VCaP (cell line): ENCODE measurements at regions not wholly inside any gene's neighbourhood (a gene's known extent, or its start where the extent isn't known, plus 50 kb on each side); places are given as distances from the start of the nearest gene placed in this dataset.

ENCODE experiments used
- H3K27ac ChIP-seq: fragments of 450-650 bp; 2 replicates; pipeline ENCODE4 v1.5.1; 2017
- TF ChIP-seq, protein P1 (sequence below): fragments of 450-650 bp; conservative IDR thresholded peaks from 2 replicates; pipeline ENCODE4 v1.5.1; 2017; ENCODE audit warnings: mild to moderate bottlenecking, moderate library complexity

DNA sequence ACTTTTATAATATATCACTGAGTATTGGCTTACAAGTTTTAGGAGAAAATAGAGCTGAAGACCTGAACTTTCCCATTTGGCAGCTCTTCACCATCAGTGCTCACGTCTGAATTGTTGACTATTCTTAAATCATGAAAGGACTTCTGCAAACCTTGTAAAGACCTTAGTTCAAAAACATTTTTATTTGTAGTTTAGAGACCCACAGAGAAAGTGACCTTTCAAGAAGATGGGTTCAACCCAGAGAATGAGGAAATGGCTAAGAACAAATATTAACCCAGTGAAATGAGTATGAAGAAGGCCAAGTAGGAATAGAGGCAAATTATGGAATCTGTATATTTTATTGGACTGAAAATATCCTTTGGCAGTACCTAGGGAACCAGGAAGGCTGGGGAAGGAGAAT lies 1151.1 kb downstream of the GATA3 start:
- no peak overlapping the region for H3K27ac ChIP-seq
- TF ChIP-seq, protein P1, sequence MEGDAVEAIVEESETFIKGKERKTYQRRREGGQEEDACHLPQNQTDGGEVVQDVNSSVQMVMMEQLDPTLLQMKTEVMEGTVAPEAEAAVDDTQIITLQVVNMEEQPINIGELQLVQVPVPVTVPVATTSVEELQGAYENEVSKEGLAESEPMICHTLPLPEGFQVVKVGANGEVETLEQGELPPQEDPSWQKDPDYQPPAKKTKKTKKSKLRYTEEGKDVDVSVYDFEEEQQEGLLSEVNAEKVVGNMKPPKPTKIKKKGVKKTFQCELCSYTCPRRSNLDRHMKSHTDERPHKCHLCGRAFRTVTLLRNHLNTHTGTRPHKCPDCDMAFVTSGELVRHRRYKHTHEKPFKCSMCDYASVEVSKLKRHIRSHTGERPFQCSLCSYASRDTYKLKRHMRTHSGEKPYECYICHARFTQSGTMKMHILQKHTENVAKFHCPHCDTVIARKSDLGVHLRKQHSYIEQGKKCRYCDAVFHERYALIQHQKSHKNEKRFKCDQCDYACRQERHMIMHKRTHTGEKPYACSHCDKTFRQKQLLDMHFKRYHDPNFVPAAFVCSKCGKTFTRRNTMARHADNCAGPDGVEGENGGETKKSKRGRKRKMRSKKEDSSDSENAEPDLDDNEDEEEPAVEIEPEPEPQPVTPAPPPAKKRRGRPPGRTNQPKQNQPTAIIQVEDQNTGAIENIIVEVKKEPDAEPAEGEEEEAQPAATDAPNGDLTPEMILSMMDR = no peak

DNA sequence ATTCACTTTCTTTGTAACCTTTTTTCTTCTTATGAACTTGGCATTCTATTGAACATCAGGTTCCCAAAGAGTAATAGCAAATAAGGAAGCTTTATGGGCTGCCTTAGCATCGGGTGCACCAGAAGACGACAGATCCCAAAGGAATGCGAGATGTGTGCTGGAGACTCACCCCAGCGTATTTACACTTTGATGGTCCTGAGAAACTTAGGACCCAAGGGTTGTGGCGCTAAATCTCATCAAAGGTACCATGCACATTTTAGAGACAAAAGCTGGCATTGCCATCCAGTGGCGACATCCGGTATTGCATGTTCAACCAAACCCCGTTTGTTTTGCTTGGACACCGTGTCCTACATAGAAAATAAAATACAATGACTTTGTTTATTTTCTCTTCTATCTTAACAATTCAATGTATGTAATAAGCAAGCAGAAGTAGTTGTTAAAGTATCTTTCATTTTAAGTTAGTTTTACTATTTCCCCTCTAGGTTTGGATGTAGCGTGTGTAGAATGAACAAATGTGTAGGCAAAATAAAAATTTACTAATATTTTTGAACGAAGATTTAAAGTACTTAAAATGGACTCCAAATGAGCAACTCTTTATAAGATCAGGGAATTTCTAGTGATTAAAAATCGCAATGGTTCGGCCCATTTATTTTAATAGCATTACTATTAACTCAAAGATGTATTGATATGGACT lies 1154.8 kb downstream of the GATA3 start:
- no peak overlapping the region for H3K27ac ChIP-seq
- TF ChIP-seq, protein P1 = peak; percentile 86

DNA sequence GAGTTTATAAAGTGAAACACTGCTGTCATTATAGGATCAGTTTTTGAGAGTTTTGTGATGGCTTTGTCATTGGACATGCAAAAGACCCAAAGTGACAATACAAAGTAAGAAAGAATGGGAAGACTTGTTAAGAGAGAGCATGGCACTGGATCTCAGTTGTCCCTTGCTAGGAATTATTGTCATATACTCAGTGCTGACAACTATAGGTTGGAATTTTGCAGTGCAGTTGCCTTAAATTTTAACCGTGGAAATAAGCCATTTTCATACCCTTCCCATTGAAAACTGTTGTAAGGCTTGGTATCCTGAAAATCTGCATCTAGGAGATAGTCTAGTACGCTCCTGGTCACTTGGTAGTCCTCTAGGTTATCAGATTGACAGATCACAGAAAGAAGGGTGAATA lies 1156.7 kb downstream of the GATA3 start:
- no peak overlapping the region for H3K27ac ChIP-seq
- TF ChIP-seq, protein P1 = peak; percentile 71

DNA sequence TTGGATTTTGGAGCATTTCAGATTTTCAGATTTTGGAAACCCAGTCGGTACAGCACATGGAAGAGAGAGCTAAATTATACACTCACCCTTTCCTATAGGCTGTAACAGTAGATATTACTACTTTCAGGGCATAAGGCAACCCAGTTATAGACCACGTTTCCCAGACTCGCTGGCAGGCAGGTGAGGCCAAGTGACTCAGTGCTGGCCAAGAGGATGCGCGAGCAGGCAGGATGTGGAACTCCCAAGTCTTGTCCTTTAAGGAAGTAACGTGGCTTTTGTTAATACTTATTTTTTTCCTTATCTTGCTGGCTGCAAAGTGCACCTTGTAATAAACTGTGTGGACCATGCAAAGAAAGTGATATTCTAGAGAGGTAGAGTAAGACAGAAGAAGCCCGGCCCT lies 1160.1 kb downstream of the GATA3 start:
- no peak overlapping the region for H3K27ac ChIP-seq
- TF ChIP-seq, protein P1 = no peak

DNA sequence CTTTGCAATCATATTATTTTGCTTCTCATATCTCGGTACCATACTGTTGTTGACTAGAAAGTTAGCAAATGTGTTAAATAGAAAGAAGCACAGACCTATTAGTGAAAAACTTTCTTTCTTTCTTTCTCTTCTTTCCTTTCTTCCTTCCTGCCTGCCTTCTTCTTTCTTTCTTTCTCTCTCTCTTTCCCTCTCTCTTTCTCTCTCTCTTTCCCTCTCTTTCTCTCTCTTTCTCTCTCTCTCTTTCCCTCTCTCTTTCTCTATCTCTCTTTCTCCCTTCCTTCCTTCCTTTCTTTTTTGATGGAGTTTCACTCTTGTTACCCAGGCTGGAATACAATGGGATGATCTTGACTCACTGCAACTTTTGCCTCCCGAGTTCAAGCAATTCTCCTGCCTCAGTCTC lies 1160.6 kb downstream of the GATA3 start:
- TF ChIP-seq, protein P1 = no peak
- H3K27ac ChIP-seq = no peak overlapping the region

DNA sequence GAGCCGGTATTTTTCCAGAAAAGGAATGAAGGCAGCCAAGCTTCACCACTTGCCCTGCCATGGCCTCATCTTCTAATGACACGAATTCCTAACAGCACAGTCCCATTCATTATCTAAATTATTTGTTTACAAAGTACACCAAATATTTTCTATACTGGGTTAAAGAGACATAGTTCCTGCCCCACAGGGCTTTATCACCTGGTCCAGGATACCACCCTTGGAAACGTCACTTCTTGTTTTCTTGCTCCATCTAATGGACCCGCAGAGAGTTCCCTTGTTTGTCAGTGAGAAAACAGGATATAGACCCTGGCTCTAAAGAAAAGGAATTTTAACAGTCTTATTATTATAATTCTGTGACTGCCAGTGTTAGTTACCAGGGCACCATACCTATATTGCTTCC lies 1165.4 kb downstream of the GATA3 start:
- H3K27ac ChIP-seq = no peak overlapping the region
- TF ChIP-seq, protein P1 = no peak

DNA sequence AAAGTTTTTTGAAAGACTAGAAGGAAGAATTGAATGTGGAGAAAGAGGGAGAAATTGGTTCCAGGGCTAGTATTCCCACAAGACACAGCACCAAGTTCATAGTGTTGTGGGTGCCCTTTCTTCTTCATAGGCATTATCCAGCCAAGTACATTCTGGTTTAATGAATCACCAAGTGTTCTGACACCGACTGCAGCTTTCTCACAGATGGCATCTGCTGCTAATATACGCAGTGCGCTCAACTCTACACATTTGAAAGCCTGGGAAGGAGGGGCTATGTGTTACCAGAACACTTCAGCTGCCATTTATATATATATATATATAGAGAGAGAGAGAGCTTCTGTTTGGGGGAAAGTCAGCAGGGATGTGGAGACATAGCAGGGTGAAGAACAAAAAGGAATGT lies 1168.4 kb downstream of the GATA3 start:
- TF ChIP-seq, protein P1 = no peak
- H3K27ac ChIP-seq = no peak overlapping the region
